Mammary epithelial cell (primary cell): ENCODE measurements at regions not wholly inside any gene's neighbourhood (a gene's known extent, or its start where the extent isn't known, plus 50 kb on each side); places are given as distances from the start of the nearest gene placed in this dataset.

Experiments
- EZH2 ChIP-seq: IDR thresholded peaks from 2 replicates; pipeline ENCODE4 v1.6.1; 2012; ENCODE audit warnings: low read length, inconsistent platforms, borderline replicate concordance
- TF ChIP-seq, protein P1 (sequence below), 2 donors: IDR thresholded peaks in 1 of 2; conservative IDR thresholded peaks in 1 of 2; 2 replicates each; pipeline ENCODE4 v1.5.1; 2011 to 2012; ENCODE audit warnings: inconsistent platforms in 2 of 2, low read length in 2 of 2, mild to moderate bottlenecking in 2 of 2, control low read depth in 1 of 2, low read depth in 1 of 2; ENCODE audit not compliant: insufficient read depth in 1 of 2; ENCODE audit errors: extremely low read depth in 1 of 2

DNA sequence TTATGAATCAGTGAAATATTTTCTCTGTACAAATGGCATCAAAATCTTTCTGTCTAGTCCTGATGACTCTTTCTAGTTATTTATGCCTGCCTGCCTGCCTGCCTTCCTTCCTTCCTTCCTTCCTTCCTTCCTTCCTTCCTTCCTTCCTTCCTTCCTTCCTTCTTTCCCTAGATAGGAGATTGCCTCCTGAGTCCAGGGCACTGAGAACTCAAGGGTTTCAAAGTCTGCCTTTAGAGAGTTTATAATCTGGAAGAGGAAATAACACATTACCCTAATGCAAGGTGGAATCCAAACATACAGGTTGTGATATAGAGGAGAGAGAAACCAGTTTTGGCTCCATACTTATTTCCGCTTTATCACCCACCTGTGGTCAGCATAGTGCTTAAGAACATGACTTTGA is 98.1 kb upstream of the SERPINE2 start:
- TF ChIP-seq, protein P1, sequence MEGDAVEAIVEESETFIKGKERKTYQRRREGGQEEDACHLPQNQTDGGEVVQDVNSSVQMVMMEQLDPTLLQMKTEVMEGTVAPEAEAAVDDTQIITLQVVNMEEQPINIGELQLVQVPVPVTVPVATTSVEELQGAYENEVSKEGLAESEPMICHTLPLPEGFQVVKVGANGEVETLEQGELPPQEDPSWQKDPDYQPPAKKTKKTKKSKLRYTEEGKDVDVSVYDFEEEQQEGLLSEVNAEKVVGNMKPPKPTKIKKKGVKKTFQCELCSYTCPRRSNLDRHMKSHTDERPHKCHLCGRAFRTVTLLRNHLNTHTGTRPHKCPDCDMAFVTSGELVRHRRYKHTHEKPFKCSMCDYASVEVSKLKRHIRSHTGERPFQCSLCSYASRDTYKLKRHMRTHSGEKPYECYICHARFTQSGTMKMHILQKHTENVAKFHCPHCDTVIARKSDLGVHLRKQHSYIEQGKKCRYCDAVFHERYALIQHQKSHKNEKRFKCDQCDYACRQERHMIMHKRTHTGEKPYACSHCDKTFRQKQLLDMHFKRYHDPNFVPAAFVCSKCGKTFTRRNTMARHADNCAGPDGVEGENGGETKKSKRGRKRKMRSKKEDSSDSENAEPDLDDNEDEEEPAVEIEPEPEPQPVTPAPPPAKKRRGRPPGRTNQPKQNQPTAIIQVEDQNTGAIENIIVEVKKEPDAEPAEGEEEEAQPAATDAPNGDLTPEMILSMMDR (conservative IDR thresholded peaks at IDR 0.05 in 1 of 2, IDR thresholded peaks at IDR 0.05 in 1 of 2; ENCODE audit: extremely low read depth in 1 of 2, insufficient read depth in 1 of 2, low read depth in 1 of 2, low read length in 2 of 2), result no peak
- TF ChIP-seq EZH2, result no peak
